Lower leg skin (tissue), 3 donors: ENCODE measurements at regions not wholly inside any gene's neighbourhood (a gene's known extent, or its start where the extent isn't known, plus 50 kb on each side); places are given as distances from the start of the nearest gene placed in this dataset.

Experiments
- POLR2A ChIP-seq, 2 donors: fragments of 450-650 bp; IDR thresholded peaks; one replicate each; pipeline ENCODE4 v1.6.1; 2016 to 2017; ENCODE audit warnings: antibody characterized with exemption in 2 of 2, mild to moderate bottlenecking in 1 of 2, moderate library complexity in 1 of 2
- TF ChIP-seq, protein P1 (sequence below), 3 donors: fragments of 450-650 bp; IDR thresholded peaks; one replicate each; pipeline ENCODE4 v1.5.1; 2016; ENCODE audit warnings: antibody characterized with exemption in 3 of 3, mild to moderate bottlenecking in 3 of 3, moderate library complexity in 2 of 3

DNA sequence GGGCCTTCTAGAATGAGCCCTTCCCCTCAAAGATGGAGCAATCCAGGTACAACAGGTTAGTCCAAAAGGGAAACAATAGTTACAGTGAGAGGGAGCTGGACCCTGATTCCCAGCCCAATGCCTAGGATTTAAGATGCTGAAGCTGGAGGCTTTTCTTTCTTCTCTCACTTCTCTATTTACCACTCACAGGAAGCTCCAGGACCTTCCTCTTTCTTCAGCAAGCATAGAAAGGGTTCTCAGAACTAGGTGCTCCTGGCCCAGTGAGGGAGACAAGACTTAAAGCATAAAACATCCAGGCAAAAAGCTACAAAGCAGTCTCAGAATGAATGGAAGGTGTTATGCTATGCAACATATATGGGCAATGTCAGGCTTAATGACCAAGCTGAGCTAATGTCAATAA, 279.0 kb downstream of the SRBD1 start:
- TF ChIP-seq POLR2A (IDR thresholded peaks at IDR 0.05) = no peak
- TF ChIP-seq, protein P1, sequence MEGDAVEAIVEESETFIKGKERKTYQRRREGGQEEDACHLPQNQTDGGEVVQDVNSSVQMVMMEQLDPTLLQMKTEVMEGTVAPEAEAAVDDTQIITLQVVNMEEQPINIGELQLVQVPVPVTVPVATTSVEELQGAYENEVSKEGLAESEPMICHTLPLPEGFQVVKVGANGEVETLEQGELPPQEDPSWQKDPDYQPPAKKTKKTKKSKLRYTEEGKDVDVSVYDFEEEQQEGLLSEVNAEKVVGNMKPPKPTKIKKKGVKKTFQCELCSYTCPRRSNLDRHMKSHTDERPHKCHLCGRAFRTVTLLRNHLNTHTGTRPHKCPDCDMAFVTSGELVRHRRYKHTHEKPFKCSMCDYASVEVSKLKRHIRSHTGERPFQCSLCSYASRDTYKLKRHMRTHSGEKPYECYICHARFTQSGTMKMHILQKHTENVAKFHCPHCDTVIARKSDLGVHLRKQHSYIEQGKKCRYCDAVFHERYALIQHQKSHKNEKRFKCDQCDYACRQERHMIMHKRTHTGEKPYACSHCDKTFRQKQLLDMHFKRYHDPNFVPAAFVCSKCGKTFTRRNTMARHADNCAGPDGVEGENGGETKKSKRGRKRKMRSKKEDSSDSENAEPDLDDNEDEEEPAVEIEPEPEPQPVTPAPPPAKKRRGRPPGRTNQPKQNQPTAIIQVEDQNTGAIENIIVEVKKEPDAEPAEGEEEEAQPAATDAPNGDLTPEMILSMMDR (IDR thresholded peaks at IDR 0.05) = no peak
